Sigmoid colon (tissue), 6 donors: ENCODE measurements at regions not wholly inside any gene's neighbourhood (a gene's known extent, or its start where the extent isn't known, plus 50 kb on each side); places are given as distances from the start of the nearest gene placed in this dataset.

Experiments
- DNase-seq: peaks from one replicate; pipeline ENCODE4 v3.0.0-alpha.2; 2019
- H3K27ac ChIP-seq, 4 donors: fragments of 200-600 bp; sonication (generic); one replicate each; pipeline ENCODE4 v1.5.1; 2016 to 2019; ENCODE audit warnings: mild to moderate bottlenecking in 1 of 4
- H3K27me3 ChIP-seq, 3 donors: fragments of 200-600 bp; sonication (generic); one replicate each; pipeline ENCODE4 v1.5.1; 2019; ENCODE audit warnings: mild to moderate bottlenecking in 1 of 3
- H3K36me3 ChIP-seq, 4 donors: fragments of 200-600 bp; sonication (generic); one replicate each; pipeline ENCODE4 v1.5.1; 2016 to 2019
- H3K4me1 ChIP-seq, 4 donors: fragments of 200-600 bp; sonication (generic); one replicate each; pipeline ENCODE4 v1.5.1; 2017 to 2019
- H3K4me3 ChIP-seq, 4 donors: fragments of 200-600 bp; sonication (generic); one replicate each; pipeline ENCODE4 v1.5.1; 2017 to 2019; ENCODE audit warnings: mild to moderate bottlenecking in 2 of 4, moderate library complexity in 1 of 4
- H3K9me3 ChIP-seq, 4 donors: fragments of 200-600 bp in 3 of 4; sonication (generic) in 3 of 4; one replicate each; pipeline versions ENCODE4 v1.5.1 to v1.6.1; 2013 to 2019
- CTCF ChIP-seq, 4 experiments: fragments of 450-650 bp in 3 of 4; fragments of 200-600 bp in 1 of 4; IDR thresholded peaks; one replicate each; pipeline ENCODE4 v1.5.1; 2016 to 2019; ENCODE audit warnings: antibody characterized with exemption in 4 of 4, mild to moderate bottlenecking in 3 of 4, moderate library complexity in 2 of 4
- EP300 ChIP-seq, 4 donors: sonication (generic); formaldehyde crosslinking; IDR thresholded peaks; one replicate each; pipeline ENCODE4 v1.6.1; 2017; ENCODE audit warnings: antibody characterized with exemption in 4 of 4
- POLR2A ChIP-seq, 2 donors: fragments of 450-650 bp; IDR thresholded peaks; one replicate each; pipeline ENCODE4 v1.6.1; 2016; ENCODE audit warnings: antibody characterized with exemption in 2 of 2, mild to moderate bottlenecking in 2 of 2, moderate library complexity in 2 of 2
- POLR2AphosphoS5 ChIP-seq, 4 donors: sonication (generic); formaldehyde crosslinking; IDR thresholded peaks; one replicate each; pipeline ENCODE4 v1.6.1; 2017; ENCODE audit warnings: antibody characterized with exemption in 4 of 4
- WGBS, 2 donors: extraction: QIAGEN DNeasy Blood & Tissue Kit; methylation state at CpG; one replicate each; pipeline ENCODE4 v1.1.7; 2013; 5-methylcytosine and 5-hydroxymethylcytosine counted together
- intact Hi-C: fragments of 100-400 bp; cut with DNase I; formaldehyde crosslinking; loops from one replicate; pipeline ENCODE4 v1.15.1; 2023
- donor health status: healthy with polysubstance abuse.
- donor health status: healthy.

GRCh38 chr1:22364764-22365163, 86.9 kb upstream of the ZBTB40 start:
- no peak overlapping the region for H3K4me3 ChIP-seq
- no peak for DNase-seq
- TF ChIP-seq CTCF (IDR thresholded peaks at IDR 0.05): no peak
- no peak for TF ChIP-seq POLR2AphosphoS5 (IDR thresholded peaks at IDR 0.05)
- TF ChIP-seq EP300 (IDR thresholded peaks at IDR 0.05): no peak
- TF ChIP-seq POLR2A (IDR thresholded peaks at IDR 0.05): no peak
- WGBS, 2 donors: 79 to 81% methylated on average over 5 of the region's 5 CpGs
- peaks cover 0 to 29% (median 0%) of the 10 kb centered on the region in 3 donors for H3K27me3 ChIP-seq
- no peaks in the 10 kb centered on the region for H3K36me3 ChIP-seq
- intact Hi-C loops: no loop called here
- H3K27ac ChIP-seq: no peak overlapping the region
- H3K9me3 ChIP-seq: no peaks in the 10 kb centered on the region
- H3K4me1 ChIP-seq: no peaks in the 10 kb centered on the region

- intact Hi-C loops: no loop called here
- no peaks in the 10 kb centered on the region for H3K4me1 ChIP-seq
- no peak for DNase-seq
- no peak overlapping the region for H3K4me3 ChIP-seq
- no peaks in the 10 kb centered on the region for H3K36me3 ChIP-seq
- no peak overlapping the region for H3K27ac ChIP-seq
- H3K9me3 ChIP-seq: no peaks in the 10 kb centered on the region
- WGBS, 2 donors: 82 to 85% methylated on average over 19 of the region's 19 CpGs
- no peak for TF ChIP-seq POLR2A (IDR thresholded peaks at IDR 0.05)
- TF ChIP-seq POLR2AphosphoS5 (IDR thresholded peaks at IDR 0.05): no peak
- no peak for TF ChIP-seq EP300 (IDR thresholded peaks at IDR 0.05)
- TF ChIP-seq CTCF (IDR thresholded peaks at IDR 0.05): no peak
- peaks cover 0 to 28% (median 0%) of the 10 kb centered on the region in 3 donors for H3K27me3 ChIP-seq
Measured at GRCh38 chr1:22365331-22366295, 86.0 kb upstream of the ZBTB40 start.

- H3K9me3 ChIP-seq: no peaks in the 10 kb centered on the region
- H3K4me1 ChIP-seq: no peaks in the 10 kb centered on the region
- no peaks in the 10 kb centered on the region for H3K36me3 ChIP-seq
- no peak for DNase-seq
- no peak overlapping the region for H3K4me3 ChIP-seq
- intact Hi-C loops: no loop called here
- TF ChIP-seq EP300 (IDR thresholded peaks at IDR 0.05) (no peak), CTCF (IDR thresholded peaks at IDR 0.05) (no peak), POLR2A (IDR thresholded peaks at IDR 0.05) (no peak), POLR2AphosphoS5 (IDR thresholded peaks at IDR 0.05) (no peak)
- WGBS, 2 donors: 74 to 91% methylated on average over 6 of the region's 6 CpGs
- H3K27me3 ChIP-seq: peaks cover 0 to 21% (median 0%) of the 10 kb centered on the region in 3 donors
- no peak overlapping the region for H3K27ac ChIP-seq
Measured at GRCh38 chr1:22366346-22366745, 85.3 kb upstream of the ZBTB40 start.

- Histone ChIP-seq H3K36me3 (no peaks in the 10 kb centered on the region), H3K4me1 (no peaks in the 10 kb centered on the region), H3K27ac (no peak overlapping the region), H3K9me3 (no peaks in the 10 kb centered on the region), H3K27me3 (peaks cover 0 to 20% (median 0%) of the 10 kb centered on the region in 3 donors), H3K4me3 (no peak overlapping the region)
- TF ChIP-seq POLR2AphosphoS5 (IDR thresholded peaks at IDR 0.05) (no peak), POLR2A (IDR thresholded peaks at IDR 0.05) (no peak), CTCF (IDR thresholded peaks at IDR 0.05) (no peak), EP300 (IDR thresholded peaks at IDR 0.05) (no peak)
- WGBS, 2 donors: 51 to 86% methylated on average over 1 of the region's 1 CpG
- intact Hi-C loops: no loop called here
- DNase-seq: no peak
Measured at GRCh38 chr1:22368125-22368524, 83.5 kb upstream of the ZBTB40 start.
